Fibroblast of lung (primary cell): ENCODE measurements at regions not wholly inside any gene's neighbourhood (a gene's known extent, or its start where the extent isn't known, plus 50 kb on each side); places are given as distances from the start of the nearest gene placed in this dataset.

Source experiments
- DNase-seq, 2 donors: peaks; one replicate each; pipeline versions ENCODE4 v3.0.0 to v3.0.0-alpha.2; 2010; ENCODE audit warnings: low read depth in 2 of 2
- H2AFZ ChIP-seq: 2 replicates; pipeline ENCODE4 v1.5.1; 2012; ENCODE audit warnings: low read length, control low read depth, inconsistent platforms
- H3K27ac ChIP-seq: 2 replicates; pipeline ENCODE4 v1.5.1; 2011; ENCODE audit warnings: low read length, control low read depth; ENCODE audit not compliant: insufficient read depth
- H3K27me3 ChIP-seq: 2 replicates; pipeline ENCODE4 v1.5.1; 2011; ENCODE audit warnings: mild to moderate bottlenecking, low read length; ENCODE audit not compliant: control insufficient read depth, insufficient read depth
- H3K36me3 ChIP-seq: 2 replicates; pipeline ENCODE4 v1.5.1; 2011; ENCODE audit warnings: low read length; ENCODE audit not compliant: control insufficient read depth, insufficient read depth
- H3K4me1 ChIP-seq: 2 replicates; pipeline ENCODE4 v1.5.1; 2011; ENCODE audit warnings: low read length; ENCODE audit not compliant: control insufficient read depth, insufficient read depth; ENCODE audit errors: extremely low read depth
- H3K4me2 ChIP-seq: 2 replicates; pipeline ENCODE4 v1.5.1; 2011; ENCODE audit warnings: low read length, control low read depth; ENCODE audit not compliant: insufficient read depth; ENCODE audit errors: extremely low read depth
- H3K4me3 ChIP-seq, 4 experiments: fragments of 200-600 bp in 1 of 4; sonication (generic) in 1 of 4; replicated peaks in 1 of 4; 2 replicates each; pipeline ENCODE4 v1.5.1; 2011 to 2016; ENCODE audit warnings: low read length in 4 of 4, low read depth in 3 of 4, mild to moderate bottlenecking in 3 of 4, control low read depth in 2 of 4, inconsistent platforms in 1 of 4, mixed read lengths in 1 of 4; ENCODE audit not compliant: insufficient read depth in 1 of 4; ENCODE audit errors: control extremely low read depth in 1 of 4
- H3K79me2 ChIP-seq: 2 replicates; pipeline ENCODE4 v1.5.1; 2012; ENCODE audit warnings: mild to moderate bottlenecking, low read length, inconsistent platforms; ENCODE audit not compliant: control insufficient read depth, insufficient read depth
- H3K9ac ChIP-seq: 2 replicates; pipeline ENCODE4 v1.5.1; 2011; ENCODE audit warnings: mild to moderate bottlenecking, low read length, control low read depth; ENCODE audit not compliant: insufficient read depth
- H3K9me3 ChIP-seq: 2 replicates; pipeline ENCODE4 v1.5.1; 2012; ENCODE audit warnings: low read depth, low read length; ENCODE audit not compliant: control insufficient read depth, insufficient read depth
- H4K20me1 ChIP-seq: 2 replicates; pipeline ENCODE4 v1.5.1; 2011; ENCODE audit warnings: low read length; ENCODE audit not compliant: control insufficient read depth, insufficient read depth; ENCODE audit errors: extremely low read depth
- EZH2 ChIP-seq: IDR thresholded peaks from 2 replicates; pipeline ENCODE4 v1.5.1; 2012; ENCODE audit warnings: low read length, control low read depth, mild to moderate bottlenecking; ENCODE audit errors: missing control alignments
- TF ChIP-seq, protein P1 (sequence below), 2 donors: IDR thresholded peaks in 1 of 2; conservative IDR thresholded peaks in 1 of 2; 1 replicate in 1 of 2; 2 replicates in 1 of 2; pipeline ENCODE4 v1.5.1; 2011 to 2012; ENCODE audit warnings: low read length in 2 of 2, control low read depth in 1 of 2, inconsistent platforms in 1 of 2, low read depth in 1 of 2, mild to moderate bottlenecking in 1 of 2

DNA sequence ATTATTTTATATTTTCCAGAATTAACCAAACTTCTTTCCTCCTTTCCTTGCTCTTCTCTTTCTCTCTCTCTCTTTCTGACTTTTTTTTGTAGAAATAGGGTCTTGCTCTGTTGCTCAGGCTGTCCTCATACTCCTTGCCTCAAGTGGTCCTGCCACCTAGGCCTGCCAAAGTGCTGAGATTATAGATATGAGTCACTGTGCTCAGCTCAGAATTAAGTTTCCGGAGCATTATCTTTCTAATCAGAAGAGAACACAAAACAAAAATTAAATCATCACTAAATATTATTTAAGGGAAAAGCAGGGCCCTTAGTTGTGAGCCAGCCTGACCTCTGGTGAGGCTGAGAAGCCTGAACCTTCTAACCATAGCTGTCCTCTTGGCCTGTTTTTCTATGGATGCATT lies 168.2 kb downstream of the SOX2 start:
- H3K4me1 ChIP-seq: no peaks in the 10 kb centered on the region

GRCh38 chr3:181880331-181880730 lies 168.6 kb downstream of the SOX2 start:
- no peaks in the 10 kb centered on the region for H3K36me3 ChIP-seq
- H3K9me3 ChIP-seq: no peaks in the 10 kb centered on the region
- H3K4me2 ChIP-seq: no peak overlapping the region
- TF ChIP-seq EZH2: no peak
- no peaks in the 10 kb centered on the region for H3K4me1 ChIP-seq
- H2AFZ ChIP-seq: no peak overlapping the region
- H4K20me1 ChIP-seq: no peaks in the 10 kb centered on the region
- H3K4me3 ChIP-seq: no peak overlapping the region
- no peaks in the 10 kb centered on the region for H3K79me2 ChIP-seq
- H3K27ac ChIP-seq: no peak overlapping the region
- no peak for DNase-seq
- no peaks in the 10 kb centered on the region for H3K27me3 ChIP-seq
- H3K9ac ChIP-seq: no peak overlapping the region

More for the DNA sequence above, 168.2 kb downstream of the SOX2 start:
- Histone ChIP-seq H3K27ac (no peak overlapping the region), H3K79me2 (no peaks in the 10 kb centered on the region), H3K9ac (no peak overlapping the region), H3K4me2 (no peak overlapping the region), H3K36me3 (no peaks in the 10 kb centered on the region), H4K20me1 (no peaks in the 10 kb centered on the region), H3K4me3 (no peak overlapping the region), H2AFZ (no peak overlapping the region), H3K9me3 (no peaks in the 10 kb centered on the region), H3K27me3 (no peaks in the 10 kb centered on the region)
- no peak for TF ChIP-seq EZH2
- TF ChIP-seq, protein P1, sequence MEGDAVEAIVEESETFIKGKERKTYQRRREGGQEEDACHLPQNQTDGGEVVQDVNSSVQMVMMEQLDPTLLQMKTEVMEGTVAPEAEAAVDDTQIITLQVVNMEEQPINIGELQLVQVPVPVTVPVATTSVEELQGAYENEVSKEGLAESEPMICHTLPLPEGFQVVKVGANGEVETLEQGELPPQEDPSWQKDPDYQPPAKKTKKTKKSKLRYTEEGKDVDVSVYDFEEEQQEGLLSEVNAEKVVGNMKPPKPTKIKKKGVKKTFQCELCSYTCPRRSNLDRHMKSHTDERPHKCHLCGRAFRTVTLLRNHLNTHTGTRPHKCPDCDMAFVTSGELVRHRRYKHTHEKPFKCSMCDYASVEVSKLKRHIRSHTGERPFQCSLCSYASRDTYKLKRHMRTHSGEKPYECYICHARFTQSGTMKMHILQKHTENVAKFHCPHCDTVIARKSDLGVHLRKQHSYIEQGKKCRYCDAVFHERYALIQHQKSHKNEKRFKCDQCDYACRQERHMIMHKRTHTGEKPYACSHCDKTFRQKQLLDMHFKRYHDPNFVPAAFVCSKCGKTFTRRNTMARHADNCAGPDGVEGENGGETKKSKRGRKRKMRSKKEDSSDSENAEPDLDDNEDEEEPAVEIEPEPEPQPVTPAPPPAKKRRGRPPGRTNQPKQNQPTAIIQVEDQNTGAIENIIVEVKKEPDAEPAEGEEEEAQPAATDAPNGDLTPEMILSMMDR (conservative IDR thresholded peaks at IDR 0.05 in 1 of 2, IDR thresholded peaks at IDR 0.05 in 1 of 2; ENCODE audit: low read depth in 1 of 2, low read length in 2 of 2): no peak
- peak in 1 of 2 donors; percentile 31 for DNase-seq

GRCh38 chr3:181881749-181882148 lies 170.0 kb downstream of the SOX2 start:
- Histone ChIP-seq H3K9me3 (no peaks in the 10 kb centered on the region), H2AFZ (no peak overlapping the region), H3K4me3 (no peak overlapping the region), H3K36me3 (no peaks in the 10 kb centered on the region), H3K9ac (no peak overlapping the region), H3K79me2 (no peaks in the 10 kb centered on the region), H3K27me3 (no peaks in the 10 kb centered on the region), H3K27ac (no peak overlapping the region), H3K4me2 (no peak overlapping the region), H3K4me1 (no peaks in the 10 kb centered on the region), H4K20me1 (no peaks in the 10 kb centered on the region)
- no peak for DNase-seq
- TF ChIP-seq EZH2: no peak
- TF ChIP-seq, protein P1 (conservative IDR thresholded peaks at IDR 0.05 in 1 of 2, IDR thresholded peaks at IDR 0.05 in 1 of 2; ENCODE audit: low read depth in 1 of 2, low read length in 2 of 2): no peak
